ENCODE measurements at regions not wholly inside any gene's neighbourhood (a gene's known extent, or its start where the extent isn't known, plus 50 kb on each side); places are given as distances from the start of the nearest gene placed in this dataset.

GRCh38 chr3:103617961-103618360 lies 1183.1 kb downstream of the ZPLD1 start:
- Histone ChIP-seq H3K36me3 (ENCODE audit: control insufficient read depth in 4 of 4, insufficient read depth in 4 of 4, low read length in 4 of 4) (no peaks in the 10 kb centered on the region), H3K9ac (ENCODE audit: insufficient read depth in 1 of 2, low read length in 2 of 2) (no peak overlapping the region), H3K4me3 (no peak overlapping the region), H3K27ac (ENCODE audit: low read depth in 1 of 2, low read length in 1 of 2) (no peak overlapping the region), H3K4me1 (ENCODE audit: control insufficient read depth in 5 of 5, insufficient read depth in 5 of 5, low read length in 5 of 5) (peaks cover 0 to 6% (median 0%) of the 10 kb centered on the region in 5 donors), H3K9me3 (ENCODE audit: control insufficient read depth in 4 of 4, insufficient read depth in 3 of 4, low read length in 3 of 4) (peaks cover 0 to 2% (median 1%) of the 10 kb centered on the region in 4 donors), H3K27me3 (ENCODE audit: control insufficient read depth in 3 of 3, insufficient read depth in 3 of 3, low read length in 2 of 3) (no peaks in the 10 kb centered on the region)
- ATAC-seq (ENCODE audit: insufficient read depth, low FRiP score) (no peak), DNase-seq (no peak)
- 20 to 35% methylated on average over 2 of the region's 2 CpGs for WGBS, 2 donors
- TF ChIP-seq CTCF (IDR thresholded peaks at IDR 0.05; ENCODE audit: control extremely low read depth, extremely low read depth), result no peak

DNA sequence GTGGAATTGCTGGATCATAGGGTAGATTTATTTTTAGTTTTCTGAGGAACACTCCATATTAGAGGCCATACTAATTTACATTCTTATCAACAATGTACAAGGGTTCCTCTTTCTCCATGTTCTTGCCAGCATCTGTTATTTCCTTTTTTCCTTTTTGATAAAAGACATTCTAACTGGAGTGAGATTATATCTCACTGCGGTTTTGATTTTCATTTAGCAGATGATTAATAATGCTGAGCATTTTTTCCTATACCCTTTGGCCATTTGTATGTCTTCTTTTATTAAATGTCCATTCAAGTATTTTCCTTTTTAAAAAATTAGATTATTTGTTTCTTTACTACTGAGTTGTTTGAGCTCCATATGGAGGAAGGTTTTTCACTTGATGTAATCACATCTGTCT lies 1189.5 kb downstream of the ZPLD1 start:
- ATAC-seq (ENCODE audit: insufficient read depth, low FRiP score) (no peak), DNase-seq (no peak)
- Histone ChIP-seq H3K27me3 (ENCODE audit: control insufficient read depth in 3 of 3, insufficient read depth in 3 of 3, low read length in 2 of 3) (no peaks in the 10 kb centered on the region), H3K36me3 (ENCODE audit: control insufficient read depth in 4 of 4, insufficient read depth in 4 of 4, low read length in 4 of 4) (no peaks in the 10 kb centered on the region), H3K4me3 (no peak overlapping the region), H3K9me3 (ENCODE audit: control insufficient read depth in 4 of 4, insufficient read depth in 3 of 4, low read length in 3 of 4) (peaks cover 0 to 2% (median under 1%) of the 10 kb centered on the region in 4 donors), H3K9ac (ENCODE audit: insufficient read depth in 1 of 2, low read length in 2 of 2) (no peak overlapping the region), H3K4me1 (ENCODE audit: control insufficient read depth in 5 of 5, insufficient read depth in 5 of 5, low read length in 5 of 5) (no peaks in the 10 kb centered on the region), H3K27ac (ENCODE audit: low read depth in 1 of 2, low read length in 1 of 2) (no peak overlapping the region)
- TF ChIP-seq CTCF (IDR thresholded peaks at IDR 0.05; ENCODE audit: control extremely low read depth, extremely low read depth), result no peak
- WGBS, 2 donors, result 12 to 28% methylated on average over 1 of the region's 1 CpG

DNA sequence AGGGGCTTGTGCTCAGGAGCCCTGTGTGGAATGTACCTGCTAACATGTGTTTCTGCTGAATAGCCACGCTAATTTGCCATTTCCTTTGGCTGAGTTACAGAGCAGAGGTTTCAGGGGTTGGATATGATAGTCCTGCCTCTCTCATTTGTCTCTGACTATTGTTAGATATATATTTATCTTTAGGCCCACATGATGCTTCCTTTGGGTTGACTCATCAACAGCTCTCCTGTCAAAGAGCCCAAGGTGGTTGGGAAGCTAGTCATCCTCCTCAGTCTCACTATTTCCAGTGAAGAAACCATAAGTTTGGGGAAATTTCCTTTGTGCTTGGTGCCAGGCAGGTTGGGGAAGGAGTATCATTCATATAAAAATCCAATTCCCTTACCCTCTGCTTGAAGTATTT lies 1194.6 kb downstream of the ZPLD1 start:
- Histone ChIP-seq H3K36me3 (ENCODE audit: control insufficient read depth in 4 of 4, insufficient read depth in 4 of 4, low read length in 4 of 4) (no peaks in the 10 kb centered on the region), H3K27ac (ENCODE audit: low read depth in 1 of 2, low read length in 1 of 2) (no peak overlapping the region), H3K9me3 (ENCODE audit: control insufficient read depth in 4 of 4, insufficient read depth in 3 of 4, low read length in 3 of 4) (peaks cover 0 to 8% (median 3%) of the 10 kb centered on the region in 4 donors), H3K27me3 (ENCODE audit: control insufficient read depth in 3 of 3, insufficient read depth in 3 of 3, low read length in 2 of 3) (no peaks in the 10 kb centered on the region), H3K4me3 (no peak overlapping the region), H3K9ac (ENCODE audit: insufficient read depth in 1 of 2, low read length in 2 of 2) (no peak overlapping the region), H3K4me1 (ENCODE audit: control insufficient read depth in 5 of 5, insufficient read depth in 5 of 5, low read length in 5 of 5) (no peaks in the 10 kb centered on the region)
- WGBS, 2 donors, result 79 to 100% methylated on average over 1 of the region's 1 CpG
- no peak for TF ChIP-seq CTCF (IDR thresholded peaks at IDR 0.05; ENCODE audit: control extremely low read depth, extremely low read depth)
- DNase-seq (no peak), ATAC-seq (ENCODE audit: insufficient read depth, low FRiP score) (no peak)

DNA sequence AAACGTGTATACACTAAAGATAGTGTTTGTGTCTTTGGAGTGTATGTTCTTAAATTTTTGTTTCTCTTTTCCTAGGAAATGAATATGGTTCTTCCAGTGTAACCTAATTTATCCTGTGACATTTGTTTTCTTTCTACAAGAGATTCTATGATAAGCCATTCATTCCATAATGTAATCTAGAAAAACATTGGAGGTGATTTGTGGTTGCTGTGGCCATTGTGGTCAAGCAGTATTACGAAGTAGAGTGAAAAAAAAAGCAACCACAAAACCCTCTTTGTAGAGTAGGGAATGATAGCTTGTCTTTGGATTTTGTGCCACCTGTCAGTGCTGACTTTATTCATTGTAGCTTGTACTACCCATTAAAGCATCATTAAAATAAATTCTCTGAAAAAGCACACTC lies 1209.6 kb downstream of the ZPLD1 start:
- Histone ChIP-seq H3K36me3 (ENCODE audit: control insufficient read depth in 4 of 4, insufficient read depth in 4 of 4, low read length in 4 of 4) (no peaks in the 10 kb centered on the region), H3K4me1 (ENCODE audit: control insufficient read depth in 5 of 5, insufficient read depth in 5 of 5, low read length in 5 of 5) (no peaks in the 10 kb centered on the region), H3K9me3 (ENCODE audit: control insufficient read depth in 4 of 4, insufficient read depth in 3 of 4, low read length in 3 of 4) (no peaks in the 10 kb centered on the region), H3K4me3 (no peak overlapping the region), H3K9ac (ENCODE audit: insufficient read depth in 1 of 2, low read length in 2 of 2) (no peak overlapping the region), H3K27me3 (ENCODE audit: control insufficient read depth in 3 of 3, insufficient read depth in 3 of 3, low read length in 2 of 3) (no peaks in the 10 kb centered on the region), H3K27ac (ENCODE audit: low read depth in 1 of 2, low read length in 1 of 2) (no peak overlapping the region)
- DNase-seq (no peak), ATAC-seq (ENCODE audit: insufficient read depth, low FRiP score) (no peak)
- TF ChIP-seq CTCF (IDR thresholded peaks at IDR 0.05; ENCODE audit: control extremely low read depth, extremely low read depth), result no peak
- 31 to 55% methylated on average over 2 of the region's 2 CpGs for WGBS, 2 donors

All from lung (tissue), 11 donors.